ENCODE measurements at regions not wholly inside any gene's neighbourhood (a gene's known extent, or its start where the extent isn't known, plus 50 kb on each side); places are given as distances from the start of the nearest gene placed in this dataset.
"Not testable (repeated sequence)": the region's sequence is repeated elsewhere in the genome, so short reads cannot be mapped to it uniquely, and the experiment has no call there.

DNA sequence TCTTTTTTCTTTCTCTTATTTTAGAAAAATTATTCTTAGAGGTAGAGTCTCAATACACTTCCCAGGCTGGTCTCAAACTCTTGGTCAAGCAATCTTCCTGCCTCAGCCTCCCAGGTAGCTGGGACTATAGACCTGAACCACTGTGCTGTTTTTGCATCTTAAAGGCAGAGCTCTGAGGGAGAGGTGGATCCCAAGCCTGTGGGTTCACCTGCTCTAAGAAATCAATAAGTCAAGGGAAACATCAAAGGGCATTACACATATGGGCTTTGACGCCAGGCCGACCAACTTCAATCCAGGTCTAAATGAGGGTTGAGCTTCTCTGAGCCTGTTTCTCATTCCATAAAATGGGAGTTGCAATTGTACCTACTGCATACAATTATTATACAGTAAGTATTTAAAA, 223.9 kb downstream of the LY86 start:
- no peak for DNase-seq (ENCODE audit: low spot score)

DNA sequence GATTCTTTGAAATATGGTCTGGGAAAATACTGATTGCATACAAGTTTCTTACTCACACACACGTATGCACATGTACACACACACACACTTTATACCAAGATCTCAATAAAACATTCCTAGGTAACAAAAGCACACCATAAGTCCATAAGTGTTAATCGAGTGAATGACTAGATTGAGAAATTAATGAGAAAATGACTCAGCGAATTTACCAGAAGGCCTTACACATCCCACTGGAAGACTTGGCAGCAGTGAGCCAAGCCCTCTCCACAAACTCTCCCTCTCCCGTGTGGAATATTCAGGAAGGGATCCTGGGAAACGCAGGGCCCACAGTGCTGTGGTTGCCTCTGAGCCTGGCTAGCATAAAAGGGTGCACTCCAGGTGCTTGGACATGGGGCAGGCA, 227.2 kb downstream of the LY86 start:
- DNase-seq (ENCODE audit: low spot score): no peak

DNA sequence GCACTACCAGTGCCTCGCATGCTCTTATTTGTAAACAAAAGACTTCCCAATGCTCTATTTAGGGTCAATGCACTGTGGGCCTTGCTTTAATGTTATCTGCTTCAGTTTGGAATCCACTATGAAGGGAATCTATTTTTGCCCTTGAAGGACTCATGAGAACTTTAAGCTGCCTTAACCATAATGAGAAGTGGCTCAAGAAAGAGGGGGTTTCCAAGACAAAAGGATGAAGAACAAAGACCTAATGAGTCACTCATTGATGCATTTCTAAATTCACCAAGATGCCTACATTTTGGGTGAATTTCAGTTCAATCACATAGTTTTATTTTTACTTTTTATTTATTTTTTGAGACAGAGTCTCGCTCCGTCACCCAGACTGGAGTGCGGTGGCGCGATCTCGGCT, 228.2 kb downstream of the LY86 start:
- DNase-seq (ENCODE audit: low spot score): no peak

DNA sequence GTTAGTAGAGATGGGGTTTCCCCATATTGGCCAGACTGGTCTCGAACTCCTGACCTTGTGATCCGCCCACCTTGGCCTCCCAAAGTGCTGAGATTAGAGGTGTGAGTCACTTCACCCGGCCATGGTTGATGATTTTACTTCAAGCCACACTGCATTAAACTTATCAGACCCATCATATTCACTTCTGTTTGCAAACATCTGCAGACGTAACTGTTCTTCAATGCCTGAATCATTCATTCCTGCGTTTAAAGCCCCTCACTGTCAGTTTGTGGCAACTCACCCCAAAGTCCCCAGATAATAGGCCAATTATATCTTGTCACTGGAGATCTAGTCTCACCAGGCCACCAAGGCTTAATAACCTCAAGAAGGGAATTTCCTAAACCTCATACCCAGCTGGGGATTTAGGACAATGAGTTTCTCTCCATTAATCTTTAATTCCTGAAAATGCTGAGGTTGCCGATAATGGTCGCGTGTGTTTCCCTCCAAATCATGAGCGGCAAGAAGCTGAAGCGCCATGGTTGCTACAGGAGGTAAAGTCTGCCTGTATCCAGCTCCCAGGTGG, 229.6 kb downstream of the LY86 start:
- DNase-seq (ENCODE audit: low spot score): no peak

DNA sequence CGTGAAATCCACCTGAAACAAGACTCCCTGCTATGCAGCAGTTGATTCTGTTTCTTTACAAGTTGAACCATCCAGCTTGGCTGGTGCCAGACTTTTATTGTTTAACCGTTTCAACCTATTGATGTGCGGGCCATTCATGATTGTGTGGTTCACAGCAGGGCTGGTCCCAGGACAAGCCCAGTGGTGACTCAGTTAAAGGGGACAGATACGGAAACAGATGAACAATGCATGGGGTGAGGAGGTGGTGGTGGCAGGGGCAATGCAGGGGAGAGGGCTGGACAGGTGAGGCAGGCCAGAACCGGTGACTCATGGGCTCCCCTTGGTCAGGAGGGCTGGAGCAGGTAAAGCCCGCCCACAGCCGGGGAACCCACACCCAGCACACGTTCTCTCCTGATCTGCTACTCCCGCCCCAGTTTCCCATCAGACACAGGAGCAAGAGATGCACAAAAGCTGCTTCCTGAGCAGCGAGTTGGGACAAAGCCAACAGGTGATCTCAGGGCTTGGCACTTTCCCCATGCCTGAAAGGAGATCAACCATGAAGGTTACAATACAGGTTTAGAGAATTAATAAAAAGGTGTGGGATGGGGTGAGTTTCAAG, 232.2 kb downstream of the LY86 start:
- no peak for DNase-seq (ENCODE audit: low spot score)

DNA sequence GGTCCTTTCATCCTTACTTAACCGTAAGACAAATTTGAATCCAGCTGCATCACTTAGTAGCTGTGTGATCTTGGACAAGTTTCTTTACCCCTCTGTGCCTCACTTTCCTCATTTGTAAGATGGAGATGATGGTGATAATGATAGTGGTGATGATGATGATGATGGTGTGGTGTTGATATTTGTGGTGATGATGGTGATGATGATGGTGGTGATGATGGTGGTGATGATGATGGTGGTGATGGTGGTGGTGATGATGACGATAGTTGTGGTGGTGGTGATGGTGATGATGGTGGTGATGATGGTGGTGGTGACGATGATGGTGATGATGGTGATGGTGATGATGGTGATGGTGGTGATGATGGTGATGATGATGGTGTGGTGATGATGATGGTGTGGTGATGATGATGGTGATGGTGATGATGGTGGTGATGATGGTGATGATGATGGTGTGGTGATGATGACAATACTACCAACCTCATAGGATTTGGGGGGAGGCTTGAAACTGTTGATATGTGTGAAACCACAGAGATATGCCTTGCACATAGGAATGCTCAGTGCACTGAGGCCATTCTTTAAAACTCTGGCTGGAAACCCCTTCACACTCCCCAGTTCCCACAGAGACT, 233.2 kb downstream of the LY86 start:
- DNase-seq (ENCODE audit: low spot score): no peak

DNA sequence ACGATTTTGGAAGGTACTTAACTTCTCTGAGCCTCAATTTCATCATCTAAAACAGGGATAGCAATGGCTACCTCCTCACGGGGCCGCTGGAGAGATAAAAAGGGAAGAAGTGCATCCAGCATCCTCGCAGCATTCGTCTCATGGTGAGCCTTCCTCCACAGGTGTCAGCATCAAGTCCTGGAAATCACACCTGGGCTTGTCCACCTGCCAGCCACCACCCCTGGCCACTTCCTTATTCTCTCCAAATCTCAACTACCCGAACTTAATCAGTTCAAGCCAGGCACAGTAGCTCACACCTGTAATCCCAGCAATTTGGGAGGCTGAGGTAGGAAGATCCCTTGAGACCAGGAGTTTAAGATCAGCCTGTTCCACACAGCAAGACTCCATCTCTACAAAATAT, 234.5 kb downstream of the LY86 start:
- no peak for DNase-seq (ENCODE audit: low spot score)

DNA sequence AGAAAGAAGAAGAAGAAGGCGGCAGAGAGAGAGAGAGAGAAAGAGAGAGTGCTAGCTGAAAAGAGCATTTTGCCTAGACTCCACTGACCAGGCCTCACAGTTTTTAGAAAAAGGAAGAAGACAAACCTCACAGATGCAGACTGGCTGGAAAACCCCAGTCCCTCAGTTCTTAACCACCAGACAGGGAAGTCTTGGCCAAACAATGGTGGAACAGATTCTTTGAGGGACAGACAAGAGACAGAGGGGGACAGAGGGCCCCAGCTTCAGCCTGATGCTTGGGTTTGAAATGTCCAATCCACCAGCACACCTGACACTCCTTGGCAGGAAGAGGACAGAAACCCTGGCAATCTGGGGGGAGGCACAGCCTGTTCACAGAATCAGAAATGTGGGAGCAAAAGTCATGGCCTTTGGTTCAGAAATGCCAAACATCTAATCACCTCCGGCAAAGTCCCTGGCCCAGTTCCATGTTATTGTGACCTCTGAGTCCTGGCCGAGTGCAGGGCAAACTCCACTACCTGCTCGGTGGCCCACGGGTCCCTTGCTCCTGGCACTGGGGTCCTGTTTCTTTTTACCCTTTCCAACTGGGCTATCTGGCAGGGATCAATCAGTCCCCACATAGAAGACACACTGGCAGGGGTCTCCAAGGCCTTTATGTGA, 235.2 kb downstream of the LY86 start:
- DNase-seq (ENCODE audit: low spot score): no peak

DNA sequence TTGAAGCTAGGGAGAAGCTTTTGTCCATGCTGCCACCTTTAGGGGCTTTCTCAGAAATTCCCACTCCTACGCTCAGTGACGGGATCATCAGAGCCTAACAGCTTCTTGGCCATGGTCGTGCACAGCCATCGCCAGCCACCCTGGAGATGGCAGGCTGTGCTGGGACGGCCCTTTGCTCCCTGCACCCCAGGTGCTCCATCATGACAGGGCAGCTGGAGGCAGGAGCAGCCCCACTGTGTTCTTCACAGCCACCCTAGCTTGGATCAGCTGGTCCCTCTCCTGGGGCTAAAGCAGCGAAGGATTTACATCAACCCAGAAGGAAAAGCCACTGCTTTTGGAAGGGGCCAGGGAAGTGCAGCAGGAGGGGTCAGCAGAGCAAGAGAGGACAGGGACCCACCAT, 235.9 kb downstream of the LY86 start:
- DNase-seq (ENCODE audit: low spot score): no peak

DNA sequence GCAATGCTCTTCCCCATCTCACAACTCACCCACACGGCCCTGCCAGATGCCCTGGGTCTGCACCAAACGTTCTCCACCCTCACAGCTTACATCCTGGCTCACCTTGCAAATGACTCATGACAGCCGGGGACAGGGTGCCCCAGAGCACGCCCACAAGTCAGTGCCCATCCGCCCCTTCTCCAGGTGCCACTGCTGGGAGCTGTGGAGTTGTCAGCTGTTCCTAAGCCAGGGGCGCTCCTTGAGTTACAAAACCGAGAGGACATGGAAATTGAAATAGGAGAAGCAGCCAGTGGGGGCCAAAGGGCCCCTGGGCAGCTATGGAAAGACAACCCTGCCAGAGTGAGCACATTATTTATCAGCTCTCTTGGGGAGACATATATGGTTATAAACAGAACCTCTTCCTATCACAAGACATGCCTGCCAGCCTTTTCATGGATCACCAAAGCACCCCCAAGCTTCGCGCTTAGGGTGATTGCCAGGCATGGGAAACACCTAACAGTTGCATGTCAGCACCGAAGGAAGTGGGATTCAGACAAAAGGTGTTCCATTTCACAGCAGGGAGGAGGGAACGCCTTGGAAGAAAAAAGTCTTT, 236.8 kb downstream of the LY86 start:
- DNase-seq (ENCODE audit: low spot score): no peak

DNA sequence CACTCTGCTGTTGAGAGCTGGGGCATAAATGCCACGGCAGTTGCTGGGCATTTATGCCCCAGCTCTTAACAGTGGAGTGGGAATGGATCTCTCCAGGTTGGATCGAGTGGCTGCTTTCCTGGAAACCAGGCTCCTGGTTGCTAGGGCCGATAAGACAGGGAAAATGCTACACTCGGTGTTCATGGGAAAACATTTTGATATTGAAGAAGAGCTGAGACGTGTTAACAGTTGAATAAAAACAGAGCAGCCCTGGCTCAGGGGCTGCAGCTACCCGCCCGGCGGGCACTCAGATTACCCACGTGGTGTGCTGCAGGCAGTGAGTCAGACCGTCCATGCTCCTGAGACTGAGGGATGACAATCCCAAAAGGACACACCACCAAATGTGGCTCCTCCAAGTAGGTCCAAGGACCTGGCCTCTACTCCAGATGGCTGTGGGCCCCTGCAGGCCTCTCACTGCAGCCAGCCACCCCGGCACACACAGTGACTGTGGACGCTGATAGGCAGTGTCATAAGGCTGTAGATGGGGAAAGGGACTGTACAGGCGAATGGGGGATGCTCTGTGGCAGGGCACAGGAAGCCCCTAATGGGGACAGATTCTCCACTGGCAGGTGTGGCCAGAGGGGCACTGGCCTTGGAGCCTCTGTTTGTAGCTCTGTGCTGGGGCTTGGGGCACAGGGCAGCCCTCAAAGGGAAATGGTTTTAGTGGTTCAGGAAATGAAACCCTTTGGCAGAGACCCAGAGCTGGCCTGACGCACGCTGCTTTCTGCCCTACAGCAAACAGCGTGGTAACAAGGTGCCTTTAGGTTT, 237.8 kb downstream of the LY86 start:
- peak; percentile 45 for DNase-seq (ENCODE audit: low spot score)

DNA sequence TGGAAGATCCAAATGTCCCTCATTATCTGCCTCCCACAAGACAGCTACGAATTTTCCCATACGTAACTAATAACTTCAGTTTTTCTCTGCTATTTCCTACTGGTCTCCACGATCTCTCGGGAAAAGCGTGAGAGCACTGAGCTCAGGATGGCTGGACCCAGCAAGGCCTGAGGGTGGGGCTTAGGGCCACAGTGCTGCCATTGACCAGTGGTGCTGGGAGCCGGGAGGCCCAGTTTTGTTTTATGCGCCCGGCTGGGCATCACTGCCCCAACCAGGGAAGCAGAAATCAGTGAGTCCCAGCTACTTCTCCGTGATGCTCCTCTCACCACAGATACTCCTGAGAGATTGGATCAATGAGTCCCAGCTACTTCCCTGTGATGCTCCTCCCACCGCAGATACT, 238.4 kb downstream of the LY86 start:
- no peak for DNase-seq (ENCODE audit: low spot score)

DNA sequence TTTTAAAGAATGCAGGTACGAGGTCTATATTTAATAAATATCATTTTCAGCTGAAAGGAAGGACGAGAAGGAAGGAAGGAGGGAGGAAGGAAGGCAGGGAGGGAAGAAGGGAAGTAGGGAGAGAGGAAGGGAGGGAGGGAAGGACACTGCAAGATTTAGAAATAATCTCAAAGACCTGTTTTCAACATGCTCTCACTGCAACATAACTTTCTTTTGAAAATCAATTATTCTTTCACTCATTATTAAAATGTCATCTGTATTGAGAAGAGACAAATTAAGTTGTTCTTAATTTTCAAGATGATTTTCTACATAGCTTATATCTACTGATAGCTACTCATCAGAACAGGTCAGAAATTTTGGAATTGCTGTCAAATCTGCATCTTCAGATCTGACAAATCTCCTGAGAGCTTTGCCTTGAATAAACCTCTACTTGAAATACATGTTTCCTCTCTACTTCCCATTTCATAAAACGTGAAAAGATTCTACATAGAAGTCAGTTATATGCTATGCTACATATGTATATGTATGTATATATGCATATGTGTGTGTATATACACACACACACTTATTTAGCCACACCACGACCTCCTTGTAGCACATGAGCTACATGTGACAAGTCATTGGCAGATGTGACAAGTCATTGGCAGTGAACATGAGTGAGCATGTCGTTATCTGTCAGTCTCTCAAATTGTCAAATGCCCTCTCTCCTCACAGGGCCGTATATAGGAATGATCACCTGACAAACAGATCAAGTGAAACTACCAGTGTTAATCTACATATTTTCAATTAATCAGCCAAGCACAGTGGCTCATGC, 241.6 kb downstream of the LY86 start:
- no peak for DNase-seq (ENCODE audit: low spot score)

DNA sequence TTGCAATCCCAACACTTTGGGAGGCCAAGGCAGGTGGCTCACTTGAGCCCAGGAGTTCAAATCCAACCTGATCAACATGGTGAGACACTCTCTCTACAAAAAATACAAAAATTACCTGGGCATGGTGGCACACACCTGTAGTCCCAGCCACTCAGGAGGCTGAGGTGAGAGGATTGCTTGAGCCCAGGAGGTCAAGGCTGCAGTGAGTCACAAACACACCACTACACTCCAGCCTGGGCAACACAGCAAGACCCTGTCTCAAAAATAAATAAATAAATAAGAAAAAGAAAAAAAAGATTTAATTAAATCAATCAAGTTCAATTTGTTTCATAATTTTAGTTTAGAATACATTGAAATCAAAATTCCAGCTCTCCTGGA, 242.2 kb downstream of the LY86 start:
- DNase-seq (ENCODE audit: low spot score): not testable (repeated sequence)

DNA sequence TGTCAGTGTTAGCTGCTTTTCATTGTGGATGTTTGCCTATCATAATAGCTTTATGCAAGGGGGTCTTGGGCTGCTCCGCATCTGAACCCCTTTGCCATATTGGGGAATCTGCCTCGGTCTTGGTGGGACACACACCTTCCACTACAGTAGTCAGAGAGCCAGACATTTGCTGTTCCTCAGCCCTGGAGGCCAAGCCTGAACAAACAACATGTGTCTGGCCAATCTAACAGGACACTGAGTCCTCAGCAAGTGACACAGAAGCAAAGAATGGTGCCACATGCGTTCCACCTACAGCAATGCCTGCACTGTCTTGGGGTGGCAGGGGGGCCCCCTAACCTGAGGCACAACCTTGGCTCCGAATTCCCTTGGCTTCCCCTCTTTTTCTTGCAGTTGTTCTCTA, 243.9 kb downstream of the LY86 start:
- DNase-seq (ENCODE audit: low spot score): no peak

DNA sequence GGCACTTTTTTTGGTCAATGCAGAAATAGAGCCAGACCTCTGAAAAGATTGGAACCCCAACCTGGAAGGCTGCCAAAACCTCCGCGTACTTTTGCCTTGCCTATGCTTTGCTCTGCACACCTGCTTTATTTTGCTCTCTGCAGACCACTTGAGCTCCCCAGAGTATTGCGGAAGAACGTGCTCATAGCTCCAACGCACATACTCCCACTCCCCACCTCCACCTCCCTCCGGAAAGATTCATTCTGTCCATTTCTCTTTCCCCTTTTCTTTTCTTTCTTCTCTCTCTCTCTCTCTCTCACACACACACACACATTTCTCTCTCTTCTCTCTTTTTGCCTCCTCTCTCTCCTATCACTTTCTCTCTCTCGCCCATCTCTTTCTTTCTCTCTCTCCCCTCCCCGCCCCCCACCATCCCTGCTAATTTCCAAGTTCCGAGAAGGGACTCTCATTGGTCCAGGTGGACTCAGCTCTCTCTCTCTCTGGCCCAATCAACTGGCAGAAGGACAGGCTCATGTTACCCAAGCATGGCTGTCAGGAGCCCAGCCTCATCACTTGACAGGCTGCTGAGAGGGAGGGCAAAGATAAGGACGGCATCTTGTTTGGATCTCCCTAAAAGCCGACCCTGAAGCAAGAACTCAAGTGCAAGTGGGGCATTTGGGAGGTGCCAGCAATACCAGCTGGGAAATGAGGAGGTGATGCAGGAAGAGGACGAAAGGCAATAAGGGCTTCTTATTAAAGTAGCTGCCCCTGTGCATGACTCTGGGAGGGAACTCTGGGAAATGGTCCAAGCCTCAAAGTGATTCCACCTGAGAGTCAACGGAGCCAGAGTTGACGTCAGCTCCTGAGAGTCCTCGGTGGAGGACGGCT, 246.1 kb downstream of the LY86 start:
- DNase-seq (ENCODE audit: low spot score): no peak

DNA sequence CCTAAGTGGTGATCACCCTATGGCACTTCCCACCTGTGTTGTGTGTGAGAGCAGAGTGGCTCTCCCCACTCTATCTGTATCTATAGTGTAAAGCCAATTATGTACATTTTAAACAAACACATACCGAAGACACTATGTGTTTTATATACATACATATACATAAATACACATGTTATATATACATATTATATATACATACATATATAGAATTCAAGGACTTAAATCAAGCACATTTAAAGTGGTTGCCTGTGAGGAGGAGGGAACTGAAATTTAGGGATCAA, 246.6 kb downstream of the LY86 start:
- no peak for DNase-seq (ENCODE audit: low spot score)

DNA sequence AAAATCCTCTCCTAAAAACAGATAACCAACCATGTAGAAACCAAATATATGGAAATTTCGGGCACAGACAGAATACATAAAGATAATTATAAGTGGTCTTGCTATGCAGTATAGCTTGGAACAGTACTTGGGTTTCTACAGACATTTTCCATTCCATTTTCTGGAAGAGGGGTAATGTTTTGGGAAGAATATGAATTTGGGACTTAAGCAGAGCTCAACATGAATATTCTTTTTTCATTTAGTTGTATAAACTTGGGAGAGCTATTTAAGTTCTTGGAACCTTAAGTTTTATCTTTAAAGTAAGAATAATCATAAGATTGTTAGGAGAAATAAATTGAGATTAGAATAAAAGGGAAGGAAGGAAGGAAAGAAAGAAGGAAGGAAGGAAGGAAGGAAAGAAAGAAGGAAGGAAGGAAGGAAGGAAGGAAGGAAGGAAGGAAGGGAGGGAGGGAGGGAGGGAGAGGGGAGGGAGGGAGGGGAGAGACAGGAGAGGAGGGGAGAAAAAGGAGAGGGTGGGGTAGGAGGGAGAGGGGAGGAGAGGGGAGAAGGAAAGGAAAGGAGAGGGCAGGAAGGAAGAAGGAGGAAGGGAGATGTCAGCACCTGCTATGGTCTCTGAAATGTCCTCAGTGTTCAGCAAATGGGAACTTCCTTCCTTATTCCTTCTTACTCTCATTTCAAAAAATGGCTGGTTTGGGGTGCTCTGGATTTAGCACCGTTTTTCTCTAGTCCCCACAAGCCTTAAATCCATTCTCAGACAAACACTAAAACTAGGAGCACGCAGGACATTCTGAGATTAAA, 248.3 kb downstream of the LY86 start:
- no peak for DNase-seq (ENCODE audit: low spot score)

DNA sequence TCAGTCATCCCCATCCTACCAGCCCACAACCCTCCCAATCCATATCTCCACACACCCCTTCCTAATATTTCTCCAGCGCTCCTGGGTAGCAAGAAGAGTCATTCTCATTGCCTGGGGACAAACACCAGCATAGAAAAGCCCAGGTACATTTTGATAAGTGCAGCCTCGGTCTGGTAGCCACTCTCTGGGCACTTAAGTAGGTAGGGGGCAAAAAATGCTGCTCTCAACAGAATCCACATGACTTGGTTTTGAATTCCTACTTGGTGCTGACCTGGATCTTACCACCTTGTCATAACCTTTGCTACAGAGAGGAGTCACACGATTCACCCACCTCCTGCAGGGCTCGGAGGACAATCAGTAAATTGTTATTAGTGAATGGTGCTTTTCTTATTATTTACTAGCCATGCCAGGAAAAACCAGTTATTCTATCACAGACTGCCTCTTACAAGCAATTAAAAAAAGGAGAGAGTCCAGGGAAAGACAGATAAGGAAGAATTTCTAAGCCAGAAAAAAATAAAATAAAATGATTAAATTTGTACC, 249.1 kb downstream of the LY86 start:
- DNase-seq (ENCODE audit: low spot score): no peak

All from activated CD4-positive, alpha-beta T cell treated with anti-CD3 and anti-CD28 coated beads, Interleukin-2, Interleukin-4, amounts not matched to agents 100 ng/mL and 50 ng/mL, durations not matched to agents 16 hours and 8 hours (primary cell).